Dendritic cell treated with granulocyte-macrophage colony-stimulating factor and Interleukin-4, amounts not matched to agents 40 ng/mL and 50 ng/mL, for 4 days (primary cell): ENCODE measurements at regions not wholly inside any gene's neighbourhood (a gene's known extent, or its start where the extent isn't known, plus 50 kb on each side); places are given as distances from the start of the nearest gene placed in this dataset.
A peak's percentile ranks its signal among the peaks of the same experiment; 100 is the strongest.

Experiments used
- H3K27ac Mint-ChIP-seq: one replicate; pipeline ENCODE4 v1.8.0; 2022; ENCODE audit warnings: mild to moderate bottlenecking, mixed read lengths
- H3K27me3 Mint-ChIP-seq: one replicate; pipeline ENCODE4 v1.8.0; 2022; ENCODE audit warnings: mild to moderate bottlenecking, mixed read lengths
- H3K36me3 Mint-ChIP-seq: one replicate; pipeline ENCODE4 v1.8.0; 2022; ENCODE audit warnings: low read depth, mixed read lengths
- H3K4me1 Mint-ChIP-seq: one replicate; pipeline ENCODE4 v1.8.0; 2022; ENCODE audit warnings: low read depth, mixed read lengths
- H3K4me3 Mint-ChIP-seq: one replicate; pipeline ENCODE4 v1.8.0; 2022; ENCODE audit warnings: mild to moderate bottlenecking, moderate library complexity, mixed read lengths
- H3K9me3 Mint-ChIP-seq: one replicate; pipeline ENCODE4 v1.8.0; 2022; ENCODE audit warnings: mixed read lengths
- intact Hi-C: fragments of 100-400 bp; cut with micrococcal nuclease; formaldehyde crosslinking; loops from one replicate; pipeline ENCODE4 v1.15.0; 2022

GRCh38 chr11:129283141-129283540 is 91.0 kb upstream of the ARHGAP32 start:
- intact Hi-C loops, result loop anchor here (5.0 kb wide), 1 partner anchor 34 kb away; no protein-coding TSS in a partner anchor
- Mint-ChIP-seq H3K4me3 (no peak overlapping the region), H3K9me3 (no peaks in the 10 kb centered on the region), H3K36me3 (no peaks in the 10 kb centered on the region), H3K27me3 (peaks cover 33% of the 10 kb centered on the region), H3K4me1 (peaks cover 27% of the 10 kb centered on the region), H3K27ac (no peak overlapping the region)

GRCh38 chr11:129282634-129283033 is 90.5 kb upstream of the ARHGAP32 start:
- Mint-ChIP-seq H3K27me3 (peaks cover 36% of the 10 kb centered on the region), H3K4me3 (no peak overlapping the region), H3K36me3 (no peaks in the 10 kb centered on the region), H3K4me1 (peaks cover 29% of the 10 kb centered on the region), H3K9me3 (no peaks in the 10 kb centered on the region), H3K27ac (no peak overlapping the region)
- intact Hi-C loops, result loop anchor here (5.0 kb wide), 1 partner anchor 35 kb away; no protein-coding TSS in a partner anchor

DNA sequence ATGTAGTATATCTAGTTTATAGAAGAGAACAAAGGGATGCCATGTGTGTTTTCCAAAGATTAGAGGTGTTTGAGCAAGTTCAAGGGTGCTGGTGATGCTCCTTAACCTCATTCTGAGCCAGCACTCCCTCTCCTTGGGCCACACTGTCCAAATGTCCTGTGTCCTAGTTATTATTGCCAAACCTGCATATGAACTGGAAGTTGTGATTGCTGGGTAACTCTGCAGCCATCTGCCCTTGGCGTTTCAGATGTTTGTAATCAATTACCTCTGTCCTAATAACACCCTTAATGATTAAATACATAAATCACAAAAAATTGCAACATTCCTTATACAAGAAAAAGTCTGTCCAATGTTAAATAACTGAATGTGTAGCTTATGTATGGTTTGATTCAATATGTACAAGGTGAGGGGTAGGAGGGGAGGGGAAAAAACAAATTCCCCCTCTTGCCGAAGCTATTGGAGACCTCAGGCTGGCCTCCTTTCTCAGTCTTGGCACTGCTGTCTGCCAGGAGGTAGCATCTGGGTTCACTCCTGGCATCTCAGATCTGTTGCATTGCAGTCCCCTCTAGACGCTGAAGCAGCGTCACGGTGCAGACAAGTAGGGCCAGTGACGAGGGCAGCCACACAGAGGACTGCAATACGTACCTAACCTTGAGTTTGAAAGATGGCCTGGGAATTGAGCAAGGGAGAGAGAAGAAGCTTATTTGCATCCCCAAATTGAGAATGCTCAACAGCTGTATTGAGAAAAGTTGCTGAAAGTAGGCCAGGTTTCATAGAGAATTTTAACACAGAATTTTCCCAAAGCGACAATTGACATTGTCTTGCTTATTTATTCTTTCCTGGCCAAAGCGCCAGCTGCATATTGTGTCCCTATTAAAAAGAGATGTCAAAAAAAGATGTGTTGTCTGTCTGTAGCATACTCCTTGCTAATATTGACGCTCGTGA is 89.6 kb upstream of the ARHGAP32 start:
- intact Hi-C loops, result loop anchor here (5.0 kb wide), 1 partner anchor 36 kb away; no protein-coding TSS in a partner anchor
- Mint-ChIP-seq H3K27ac (no peak overlapping the region), H3K27me3 (peaks cover 42% of the 10 kb centered on the region), H3K4me3 (no peak overlapping the region), H3K9me3 (no peaks in the 10 kb centered on the region), H3K36me3 (no peaks in the 10 kb centered on the region), H3K4me1 (peaks cover 34% of the 10 kb centered on the region)

- H3K9me3 Mint-ChIP-seq, result no peaks in the 10 kb centered on the region
- no peaks in the 10 kb centered on the region for H3K36me3 Mint-ChIP-seq
- peak overlapping the region; percentile 69 for H3K27ac Mint-ChIP-seq
- H3K4me1 Mint-ChIP-seq, result peaks cover 32% of the 10 kb centered on the region
- H3K4me3 Mint-ChIP-seq, result peak overlapping the region; percentile 72
- H3K27me3 Mint-ChIP-seq, result peaks cover 34% of the 10 kb centered on the region
- intact Hi-C loops, result loop anchor here (5.0 kb wide), 1 partner anchor 37 kb away; no protein-coding TSS in a partner anchor
These were observed 88.1 kb upstream of the ARHGAP32 start for GRCh38 chr11:129280027-129280811.

DNA sequence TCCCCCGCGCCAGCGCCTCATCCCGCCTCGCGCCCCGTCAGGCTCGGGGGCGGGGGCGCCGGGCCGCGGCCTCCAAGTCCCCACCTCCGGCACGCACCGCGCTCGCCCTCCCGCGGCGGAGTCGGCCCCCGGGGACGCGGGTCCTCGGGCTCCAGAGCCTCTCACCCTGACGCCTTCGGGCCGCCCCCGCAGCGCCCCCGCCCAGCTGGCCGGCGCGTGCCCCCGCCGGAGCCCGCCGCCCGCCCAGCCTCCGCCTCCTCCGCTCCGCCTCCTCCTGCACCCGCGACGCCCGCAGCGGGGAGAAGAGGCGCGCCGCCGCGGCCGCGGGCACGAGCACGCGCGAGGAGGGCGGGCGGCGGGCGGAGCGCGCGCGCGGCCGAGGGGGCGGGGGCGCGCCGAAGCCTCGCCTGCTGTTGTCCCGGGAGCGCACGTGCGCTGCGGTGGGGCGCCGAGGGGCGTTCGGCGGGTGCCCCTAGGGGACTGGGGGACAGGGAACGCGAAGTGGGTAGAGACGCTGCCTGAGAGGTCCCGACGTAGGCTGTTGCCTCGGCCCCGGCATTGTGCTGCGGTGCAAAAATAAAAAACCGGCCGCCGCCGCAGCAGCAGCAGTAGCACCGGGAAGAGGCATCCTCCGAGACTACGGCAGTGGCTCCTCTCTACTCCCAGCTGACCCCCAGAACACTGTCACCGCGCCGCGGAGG is 87.4 kb upstream of the ARHGAP32 start:
- Mint-ChIP-seq H3K9me3 (no peaks in the 10 kb centered on the region), H3K4me1 (peaks cover 25% of the 10 kb centered on the region), H3K36me3 (no peaks in the 10 kb centered on the region), H3K4me3 (peak overlapping the region; percentile 72), H3K27ac (peak overlapping the region; percentile 69), H3K27me3 (peaks cover 34% of the 10 kb centered on the region)
- intact Hi-C loops, result loop anchor here (5.0 kb wide), 1 partner anchor 38 kb away; no protein-coding TSS in a partner anchor

- Mint-ChIP-seq H3K27me3 (peaks cover 34% of the 10 kb centered on the region), H3K27ac (no peak overlapping the region), H3K4me3 (peak overlapping the region; percentile 73), H3K4me1 (peaks cover 28% of the 10 kb centered on the region), H3K9me3 (no peaks in the 10 kb centered on the region), H3K36me3 (no peaks in the 10 kb centered on the region)
- intact Hi-C loops, result no loop called here
These were observed 86.6 kb upstream of the ARHGAP32 start for GRCh38 chr11:129278586-129279319.

DNA sequence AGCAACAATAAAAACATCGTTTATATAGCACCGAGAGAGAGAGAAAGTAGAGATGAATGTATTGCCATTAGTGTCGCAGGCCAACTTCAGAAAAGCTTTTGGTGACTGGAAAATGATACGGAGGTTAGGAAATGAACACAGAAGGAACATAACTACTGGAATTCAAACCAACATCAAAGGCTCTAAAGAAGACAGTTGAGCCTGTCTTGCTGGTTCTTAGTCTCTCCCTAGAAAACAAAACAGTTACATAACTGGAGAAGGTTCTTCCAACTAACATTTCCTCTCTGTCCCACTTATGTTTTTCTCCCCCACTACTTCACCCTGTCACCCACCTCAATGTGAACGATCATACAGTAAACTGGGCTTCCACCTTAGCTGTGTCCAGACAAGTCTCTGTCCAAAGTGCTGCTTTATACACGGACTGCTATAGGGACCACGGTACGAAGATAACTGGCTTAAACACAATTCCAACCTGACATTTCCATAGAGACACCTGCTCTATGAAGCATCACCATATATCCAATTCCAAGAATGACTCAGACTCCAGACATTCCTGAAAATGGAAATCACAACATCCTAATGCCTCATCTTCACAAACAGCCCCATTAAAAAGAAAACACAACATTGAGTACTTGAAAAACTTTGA is 85.2 kb upstream of the ARHGAP32 start:
- H3K27ac Mint-ChIP-seq, result no peak overlapping the region
- no peak overlapping the region for H3K4me3 Mint-ChIP-seq
- no peaks in the 10 kb centered on the region for H3K9me3 Mint-ChIP-seq

DNA sequence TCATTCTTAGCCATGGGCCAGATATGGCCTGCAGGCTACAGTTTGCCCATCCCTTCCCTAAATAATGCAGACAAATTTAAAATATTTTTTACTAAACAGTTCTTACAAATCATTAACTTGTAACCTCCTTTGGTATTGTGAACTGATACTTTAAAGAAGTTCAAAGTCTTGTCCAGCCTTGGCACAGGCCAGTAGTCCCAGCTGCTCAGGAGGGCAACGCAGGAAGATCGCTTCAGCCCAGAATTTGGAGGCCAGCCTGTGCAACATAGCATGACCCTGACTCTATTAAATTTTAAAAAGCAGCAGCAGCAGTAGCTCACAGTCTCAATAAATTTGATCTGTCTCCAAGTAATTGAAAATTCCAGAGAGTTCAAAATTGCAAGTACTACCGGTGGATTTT is 83.7 kb upstream of the ARHGAP32 start:
- no peak overlapping the region for H3K4me3 Mint-ChIP-seq
- no peaks in the 10 kb centered on the region for H3K36me3 Mint-ChIP-seq
- peaks cover 27% of the 10 kb centered on the region for H3K27me3 Mint-ChIP-seq
- H3K27ac Mint-ChIP-seq, result no peak overlapping the region
- peaks cover 31% of the 10 kb centered on the region for H3K4me1 Mint-ChIP-seq
- intact Hi-C loops, result no loop called here
- H3K9me3 Mint-ChIP-seq, result no peaks in the 10 kb centered on the region

More for the DNA sequence above, 85.2 kb upstream of the ARHGAP32 start:
- intact Hi-C loops, result no loop called here
- H3K36me3 Mint-ChIP-seq, result no peaks in the 10 kb centered on the region
- peaks cover 33% of the 10 kb centered on the region for H3K4me1 Mint-ChIP-seq
- H3K27me3 Mint-ChIP-seq, result peaks cover 27% of the 10 kb centered on the region

- H3K36me3 Mint-ChIP-seq, result no peaks in the 10 kb centered on the region
- intact Hi-C loops, result no loop called here
- no peak overlapping the region for H3K27ac Mint-ChIP-seq
- H3K9me3 Mint-ChIP-seq, result no peaks in the 10 kb centered on the region
- peaks cover 19% of the 10 kb centered on the region for H3K4me1 Mint-ChIP-seq
- H3K4me3 Mint-ChIP-seq, result no peak overlapping the region
- H3K27me3 Mint-ChIP-seq, result peaks cover 17% of the 10 kb centered on the region
These were observed 82.0 kb upstream of the ARHGAP32 start for GRCh38 chr11:129273944-129274711.

GRCh38 chr11:129273322-129273721 is 81.2 kb upstream of the ARHGAP32 start:
- H3K27me3 Mint-ChIP-seq, result peaks cover 15% of the 10 kb centered on the region
- H3K36me3 Mint-ChIP-seq, result no peaks in the 10 kb centered on the region
- no peaks in the 10 kb centered on the region for H3K9me3 Mint-ChIP-seq
- no peak overlapping the region for H3K4me3 Mint-ChIP-seq
- no peak overlapping the region for H3K27ac Mint-ChIP-seq
- intact Hi-C loops, result no loop called here
- peaks cover 19% of the 10 kb centered on the region for H3K4me1 Mint-ChIP-seq

GRCh38 chr11:129271030-129271429 is 78.9 kb upstream of the ARHGAP32 start:
- Mint-ChIP-seq H3K36me3 (no peaks in the 10 kb centered on the region), H3K27me3 (no peaks in the 10 kb centered on the region), H3K27ac (no peak overlapping the region), H3K4me1 (peaks cover 20% of the 10 kb centered on the region), H3K4me3 (no peak overlapping the region), H3K9me3 (no peaks in the 10 kb centered on the region)
- intact Hi-C loops, result no loop called here

DNA sequence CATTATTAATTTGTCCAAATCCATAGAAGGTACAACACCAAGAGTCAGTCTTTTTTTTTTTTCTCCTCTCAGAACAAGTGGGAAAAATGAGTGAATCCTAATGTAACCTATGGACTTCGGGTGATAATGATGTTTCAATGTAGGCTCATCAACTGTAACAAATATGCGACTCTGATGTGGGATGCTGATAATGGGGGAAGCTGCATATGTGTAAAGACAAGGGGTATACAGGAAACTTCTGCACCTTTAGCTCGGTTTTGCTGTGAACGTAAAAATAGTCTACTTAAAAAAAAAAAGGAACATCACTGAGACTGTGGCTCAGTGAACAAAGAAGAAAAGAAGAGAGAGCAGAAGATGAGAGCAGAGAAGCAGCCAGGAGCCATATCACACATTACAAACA is 78.3 kb upstream of the ARHGAP32 start:
- Mint-ChIP-seq H3K27ac (no peak overlapping the region), H3K9me3 (no peaks in the 10 kb centered on the region), H3K4me1 (peaks cover 20% of the 10 kb centered on the region), H3K4me3 (no peak overlapping the region), H3K27me3 (no peaks in the 10 kb centered on the region), H3K36me3 (no peaks in the 10 kb centered on the region)
- intact Hi-C loops, result no loop called here
